IPS DF 4.7 (cell line): ENCODE measurements at regions not wholly inside any gene's neighbourhood (a gene's known extent, or its start where the extent isn't known, plus 50 kb on each side); places are given as distances from the start of the nearest gene placed in this dataset.
A peak's percentile ranks its signal among the peaks of the same experiment; 100 is the strongest.

ENCODE experiments used
- DNase-seq: peaks from one replicate; pipeline ENCODE4 v3.0.0-alpha.2; 2013; ENCODE audit warnings: low spot score; ENCODE audit errors: extremely low read depth

DNA sequence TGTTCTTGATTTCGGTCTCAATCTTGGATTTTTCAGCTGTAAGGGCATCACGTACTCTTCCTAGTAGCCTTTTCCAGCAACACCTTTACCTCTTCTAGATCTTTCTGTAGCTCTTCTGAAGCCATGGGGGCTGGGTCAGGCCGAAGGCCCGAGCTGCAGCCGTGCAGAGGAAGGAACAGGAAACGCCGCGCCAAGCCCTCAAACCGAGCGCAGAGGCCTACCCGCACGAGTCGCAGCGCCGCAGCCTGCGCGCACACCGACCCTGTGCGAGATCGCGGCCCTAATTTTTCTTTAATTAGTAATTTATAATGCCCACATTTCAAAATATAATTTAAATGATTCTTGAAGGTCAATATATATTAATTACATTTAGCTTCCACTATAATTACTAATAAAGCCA lies 483.8 kb downstream of the NUP35 start:
- DNase-seq, result no peak

GRCh38 chr2:183608747-183609146 lies 484.5 kb downstream of the NUP35 start:
- no peak for DNase-seq

GRCh38 chr2:183610724-183611123 lies 486.5 kb downstream of the NUP35 start:
- DNase-seq, result peak; percentile 25

GRCh38 chr2:183614799-183615435 lies 490.7 kb downstream of the NUP35 start:
- DNase-seq, result no peak

DNA sequence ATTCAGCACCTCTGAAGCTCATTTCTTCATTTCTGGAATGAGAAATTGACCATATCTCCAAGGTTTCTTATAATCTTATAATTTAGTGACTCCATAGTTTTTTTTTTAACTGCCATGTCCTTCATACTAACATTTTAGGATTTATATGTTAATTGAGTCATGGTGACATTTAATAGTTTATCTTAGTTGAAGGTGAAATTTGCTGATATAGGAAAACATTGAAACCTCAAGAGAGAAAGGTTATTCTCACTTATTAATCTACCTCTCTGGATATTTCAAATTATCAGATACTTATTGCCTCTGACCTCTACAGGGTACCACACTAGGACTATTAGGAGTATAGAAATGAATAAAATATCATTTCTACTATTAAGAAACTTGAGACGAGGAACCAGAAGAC lies 499.0 kb downstream of the NUP35 start:
- no peak for DNase-seq

DNA sequence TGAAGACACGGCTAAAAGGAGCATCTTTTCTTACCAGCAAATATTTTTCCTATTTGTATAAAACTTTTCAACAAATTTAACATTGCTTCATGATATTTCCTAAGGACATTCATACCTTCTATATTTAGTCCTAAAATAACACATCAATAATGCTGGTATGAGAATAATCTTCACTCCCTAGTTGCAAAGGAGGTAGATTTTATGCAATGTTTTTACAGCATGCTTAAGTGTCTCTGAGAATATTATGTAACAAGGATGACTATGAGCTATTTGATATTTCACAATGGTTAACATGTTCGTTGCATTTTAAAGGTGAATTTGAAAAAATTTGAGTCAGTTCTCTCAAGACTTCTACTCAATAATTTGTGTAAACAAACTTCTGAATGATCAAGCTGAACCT lies 506.7 kb downstream of the NUP35 start:
- no peak for DNase-seq

DNA sequence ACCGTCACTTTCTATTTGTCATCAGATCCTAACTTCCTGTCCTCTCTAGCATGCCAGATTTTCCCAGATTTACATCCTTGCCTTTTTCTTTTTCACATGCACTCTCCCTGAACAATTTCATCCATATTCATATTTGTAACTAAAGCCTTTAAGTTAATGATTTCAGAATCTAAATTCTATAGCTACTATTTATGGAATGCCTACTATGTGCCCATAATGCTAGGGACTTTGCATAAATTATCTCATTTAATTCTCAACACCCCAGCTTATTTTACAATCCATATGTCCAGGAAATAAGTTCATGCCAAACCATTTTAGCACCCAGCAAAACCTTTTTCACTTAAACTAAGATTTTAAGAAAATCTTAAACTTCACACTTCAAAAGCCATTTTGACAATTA lies 531.9 kb downstream of the NUP35 start:
- no peak for DNase-seq

GRCh38 chr2:183665425-183665824 lies 541.2 kb downstream of the NUP35 start:
- DNase-seq, result no peak

DNA sequence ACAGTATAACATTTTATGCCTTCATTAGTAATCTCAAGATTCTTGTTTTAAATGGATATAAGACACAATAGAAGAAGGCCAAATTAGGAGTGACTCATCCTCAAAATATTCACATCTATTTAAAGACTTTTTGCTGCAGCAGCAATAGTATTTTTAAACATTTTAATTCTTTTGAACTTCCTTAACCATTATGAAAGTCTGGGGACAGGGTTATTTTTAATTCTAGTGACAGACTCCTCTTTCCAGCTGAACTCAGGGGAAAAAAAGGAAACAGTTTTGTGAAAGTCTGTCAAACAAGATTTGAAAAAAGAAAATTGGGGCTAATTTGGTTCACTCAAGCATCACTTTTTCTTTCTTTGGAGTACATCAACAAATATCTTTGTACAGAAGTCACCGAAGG lies 541.8 kb downstream of the NUP35 start:
- DNase-seq, result no peak

DNA sequence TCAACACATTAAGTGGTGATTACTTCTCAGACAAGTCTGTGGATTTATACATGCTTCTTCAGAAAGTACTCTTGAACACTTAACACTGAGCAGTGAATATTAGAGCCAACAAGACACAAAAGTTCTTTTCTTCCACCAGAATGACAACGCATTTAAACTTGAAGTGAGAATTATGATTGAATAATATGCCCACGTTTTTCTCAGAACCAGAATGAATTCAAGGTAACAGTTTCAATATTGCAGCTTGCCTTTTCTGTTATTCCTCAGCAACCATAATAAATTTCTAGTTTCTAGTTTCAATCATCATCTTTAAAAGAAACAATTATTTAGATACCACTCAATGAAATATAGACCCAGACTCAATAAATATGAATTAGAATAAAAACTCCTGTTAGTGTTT lies 547.0 kb downstream of the NUP35 start:
- no peak for DNase-seq

DNA sequence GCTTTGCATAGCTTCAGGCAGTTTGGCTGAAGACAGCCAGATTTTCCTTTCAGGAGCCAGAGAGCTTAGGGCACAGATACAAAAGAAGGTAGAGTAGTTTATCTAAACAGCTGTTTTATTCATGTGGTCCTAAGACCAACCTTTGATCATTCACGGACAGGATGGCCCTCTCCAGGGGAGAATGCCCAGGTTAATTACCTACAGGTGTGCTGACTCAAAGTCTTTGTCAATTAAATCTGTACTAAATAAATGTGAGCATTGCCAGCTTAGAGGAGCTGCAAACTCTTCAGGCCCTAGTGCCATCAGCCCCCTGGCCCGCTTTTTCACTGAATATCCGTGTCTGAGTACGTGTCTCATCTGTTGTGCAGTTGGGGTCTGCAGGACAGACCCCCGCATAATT lies 554.7 kb downstream of the NUP35 start:
- DNase-seq, result peak; percentile 41

- no peak for DNase-seq
Observed at GRCh38 chr2:183680573-183680972, 556.3 kb downstream of the NUP35 start.

- DNase-seq, result no peak
Observed at GRCh38 chr2:183684686-183685085, 560.4 kb downstream of the NUP35 start.

DNA sequence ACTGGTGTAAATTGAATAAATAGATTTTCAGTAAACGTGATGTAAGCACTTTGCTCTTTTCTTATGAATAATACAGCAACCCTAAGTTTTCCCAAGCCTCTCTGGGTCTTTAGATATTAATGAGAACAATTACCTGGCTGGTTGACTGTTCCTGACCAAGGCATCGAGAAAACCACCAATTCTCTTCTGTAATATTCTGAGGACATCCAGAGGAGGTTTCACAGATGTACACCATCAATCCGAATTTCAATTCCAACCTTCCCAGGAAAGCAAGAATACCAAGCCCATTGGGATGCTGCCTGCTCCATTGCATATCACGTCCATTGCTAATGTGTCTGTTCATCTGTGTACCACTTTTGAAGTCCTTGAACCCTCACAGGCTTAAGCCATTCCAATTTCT lies 571.8 kb downstream of the NUP35 start:
- DNase-seq, result no peak

- no peak for DNase-seq
Observed at GRCh38 chr2:183709829-183710228, 585.6 kb downstream of the NUP35 start.

DNA sequence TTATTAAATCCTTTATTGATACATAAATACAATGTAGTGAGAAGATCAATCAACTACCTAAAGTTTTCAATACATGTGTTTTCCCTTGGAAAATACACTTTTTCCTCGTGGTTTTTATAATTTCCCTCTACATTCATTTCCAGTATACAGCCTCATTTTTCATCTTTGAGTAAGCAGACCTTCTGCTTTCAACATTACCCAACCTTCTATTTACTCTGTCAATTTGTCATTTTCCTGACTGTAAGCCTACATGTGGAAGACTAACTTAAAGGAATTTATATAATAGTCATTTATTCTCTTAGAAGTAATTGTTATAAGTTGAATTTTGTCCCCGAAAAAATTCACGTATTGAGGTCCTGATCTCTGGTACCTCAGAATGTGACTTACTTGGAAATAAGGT lies 594.0 kb downstream of the NUP35 start:
- no peak for DNase-seq

DNA sequence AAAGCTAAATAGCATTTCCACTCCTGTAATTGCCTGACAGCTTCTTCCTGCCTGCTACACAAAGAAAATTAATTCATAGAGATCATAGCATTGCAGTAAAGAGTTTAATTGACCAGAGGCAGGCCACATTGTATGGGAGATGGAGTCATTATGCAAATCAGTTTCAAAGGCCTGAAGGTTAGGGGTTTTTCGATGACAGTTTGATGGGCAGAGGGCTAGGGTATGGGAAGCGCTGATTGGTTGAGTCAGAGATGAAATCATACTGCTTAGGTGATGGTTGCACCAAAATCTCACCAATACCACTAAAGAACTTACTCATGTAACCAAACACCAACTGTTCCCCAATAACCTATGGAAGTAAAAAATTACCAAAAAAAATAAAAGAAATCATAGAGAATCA lies 599.0 kb downstream of the NUP35 start:
- DNase-seq, result no peak

DNA sequence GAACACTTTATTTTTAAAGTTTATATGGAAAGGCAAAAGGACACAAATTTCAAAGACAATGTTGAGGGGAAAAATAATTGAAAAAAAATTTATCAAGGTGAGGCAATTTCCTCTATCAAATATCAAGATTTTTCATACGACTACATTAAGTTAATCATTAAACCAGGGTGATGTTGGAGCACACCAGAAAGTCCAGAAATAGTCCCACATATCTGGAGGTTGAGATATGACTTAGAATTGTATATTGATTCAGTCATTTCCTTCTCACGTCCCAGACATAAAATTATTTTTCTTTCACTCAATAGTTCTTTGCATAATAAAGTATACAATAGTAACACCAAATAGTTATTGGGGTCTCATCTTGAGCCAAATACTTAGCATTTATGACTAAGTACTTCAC lies 605.1 kb downstream of the NUP35 start:
- no peak for DNase-seq

- no peak for DNase-seq
Observed at GRCh38 chr2:183740241-183740640, 616.0 kb downstream of the NUP35 start.

DNA sequence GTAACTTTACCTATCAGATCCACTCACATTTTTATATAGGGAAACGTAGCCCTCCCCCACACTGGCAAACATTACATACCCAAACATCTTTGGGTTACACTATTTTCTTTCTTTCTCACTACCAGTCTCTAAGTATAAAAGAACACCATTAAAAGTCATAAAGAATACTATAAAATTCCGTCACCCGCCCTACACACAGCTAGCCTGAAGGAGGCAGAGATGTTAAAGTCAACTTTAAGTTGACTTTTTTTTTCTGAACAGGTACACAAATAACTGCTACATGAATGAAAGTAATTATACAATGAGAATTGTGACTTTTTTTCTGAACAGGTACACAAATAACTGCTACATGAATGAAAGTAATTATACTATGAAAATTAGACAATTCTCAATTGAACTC lies 628.3 kb downstream of the NUP35 start:
- no peak for DNase-seq

GRCh38 chr2:183759033-183759432 lies 634.8 kb downstream of the NUP35 start:
- DNase-seq, result no peak

- DNase-seq, result no peak
Observed at GRCh38 chr2:183773775-183774174, 649.5 kb downstream of the NUP35 start.

GRCh38 chr2:183780072-183780471 lies 655.8 kb downstream of the NUP35 start:
- DNase-seq, result no peak

GRCh38 chr2:183782436-183782835 lies 658.2 kb downstream of the NUP35 start:
- no peak for DNase-seq
